Left kidney (tissue), 1 donor: ENCODE measurements at regions not wholly inside any gene's neighbourhood (a gene's known extent, or its start where the extent isn't known, plus 50 kb on each side); places are given as distances from the start of the nearest gene placed in this dataset.
"Not testable (repeated sequence)": the region's sequence is repeated elsewhere in the genome, so short reads cannot be mapped to it uniquely, and the experiment has no call there.

Source experiments
- DNase-seq: peaks from one replicate; pipeline ENCODE4 v3.0.0-alpha.2; 2013

GRCh38 chr20:29533566-29534177, 1723.8 kb upstream of the DEFB115 start:
- DNase-seq: not testable (repeated sequence)

- DNase-seq: not testable (repeated sequence)
Observed at GRCh38 chr20:29566901-29567635, 1690.4 kb upstream of the DEFB115 start.

- not testable (repeated sequence) for DNase-seq
Observed at GRCh38 chr20:29567671-29568070, 1689.8 kb upstream of the DEFB115 start.

- DNase-seq: not testable (repeated sequence)
Observed at GRCh38 chr20:29570126-29570525, 1687.3 kb upstream of the DEFB115 start.

- DNase-seq: not testable (repeated sequence)
Observed at GRCh38 chr20:29589530-29589929, 1667.9 kb upstream of the DEFB115 start.

GRCh38 chr20:29604163-29604562, 1653.3 kb upstream of the DEFB115 start:
- not testable (repeated sequence) for DNase-seq

- not testable (repeated sequence) for DNase-seq
Observed at GRCh38 chr20:29606171-29606570, 1651.3 kb upstream of the DEFB115 start.

- DNase-seq: not testable (repeated sequence)
Observed at GRCh38 chr20:29629395-29629794, 1628.1 kb upstream of the DEFB115 start.
